ENCODE measurements at regions not wholly inside any gene's neighbourhood (a gene's known extent, or its start where the extent isn't known, plus 50 kb on each side); places are given as distances from the start of the nearest gene placed in this dataset.

GRCh38 chr9:126116351-126117157 is 210.1 kb upstream of the MVB12B start:
- intact Hi-C loops (cut with DNase I), result no loop called here
- DNase-seq (ENCODE audit: low spot score) (peak; percentile 14), ATAC-seq (no peak)

- no peak for DNase-seq (ENCODE audit: low spot score)
Measured at GRCh38 chr9:126117158-126117425, 209.5 kb upstream of the MVB12B start.

DNA sequence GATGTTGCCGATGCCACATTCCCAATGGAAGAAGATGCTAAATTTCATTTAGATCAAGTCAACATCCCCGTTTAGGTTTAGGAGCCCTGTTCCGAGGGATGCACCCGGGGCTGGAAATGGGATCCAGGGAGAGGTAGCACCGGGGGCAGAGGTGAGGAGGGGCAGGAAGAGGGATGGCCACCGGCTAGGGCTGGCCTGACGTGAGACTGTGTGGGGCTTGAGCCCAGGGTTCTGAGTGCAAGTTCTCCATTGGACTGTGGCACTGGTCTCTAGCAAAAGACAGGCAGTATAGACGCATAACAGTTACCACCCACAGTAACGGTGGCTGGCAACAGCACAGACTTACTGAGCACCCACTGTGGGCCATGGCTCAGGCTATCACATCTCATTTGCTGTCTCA is 209.0 kb upstream of the MVB12B start:
- DNase-seq (ENCODE audit: low spot score) (peak; percentile 28), ATAC-seq (no peak)
- intact Hi-C loops (cut with DNase I), result no loop called here

More at GRCh38 chr9:126117158-126117425, 209.5 kb upstream of the MVB12B start:
- intact Hi-C loops (cut with DNase I), result no loop called here
- ATAC-seq, result no peak

- ATAC-seq (no peak), DNase-seq (ENCODE audit: low spot score) (peak; percentile 3)
- intact Hi-C loops (cut with DNase I), result no loop called here
Measured at GRCh38 chr9:126119731-126120130, 206.9 kb upstream of the MVB12B start.

DNA sequence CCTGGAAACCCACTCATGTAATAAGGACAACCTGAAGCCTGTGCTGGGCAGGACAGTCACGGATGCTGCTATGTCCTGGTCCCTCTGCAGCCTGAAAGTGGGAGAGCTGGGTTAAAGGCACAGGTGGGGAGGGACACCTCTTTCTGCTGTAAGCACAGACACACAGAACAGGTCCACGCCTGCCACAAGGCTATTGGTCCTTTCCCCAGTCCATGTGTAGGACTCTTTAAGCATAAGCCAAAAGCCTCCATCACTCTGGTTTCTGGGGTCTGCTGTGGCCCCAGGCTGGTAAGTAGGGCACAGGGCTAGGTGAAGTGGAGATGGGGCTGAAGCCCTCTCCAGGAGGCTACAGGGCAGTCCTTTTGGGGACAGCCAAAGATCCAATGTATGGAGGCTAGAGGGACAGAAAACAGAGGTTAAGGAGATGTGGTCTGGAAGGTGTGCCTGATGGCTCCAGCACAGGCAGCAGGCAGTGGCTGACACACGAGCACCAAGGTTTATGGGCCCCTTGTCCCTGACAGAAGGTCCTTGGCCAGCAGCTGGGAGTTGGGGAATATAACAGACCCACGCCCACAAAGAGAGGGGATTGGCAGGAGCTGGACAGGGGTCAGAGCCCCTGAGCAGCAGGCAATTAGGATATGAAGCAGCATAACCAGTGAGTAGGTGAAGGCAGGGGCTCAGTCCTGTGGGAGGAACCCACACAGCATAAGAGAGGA is 203.6 kb upstream of the MVB12B start:
- DNase-seq (ENCODE audit: low spot score) (peak; percentile 19), ATAC-seq (no peak)
- intact Hi-C loops (cut with DNase I), result no loop called here

- DNase-seq (ENCODE audit: low spot score), result peak; percentile 9
- ATAC-seq, result no peak
- intact Hi-C loops (cut with DNase I), result no loop called here
Measured at GRCh38 chr9:126123927-126124326, 202.7 kb upstream of the MVB12B start.

DNA sequence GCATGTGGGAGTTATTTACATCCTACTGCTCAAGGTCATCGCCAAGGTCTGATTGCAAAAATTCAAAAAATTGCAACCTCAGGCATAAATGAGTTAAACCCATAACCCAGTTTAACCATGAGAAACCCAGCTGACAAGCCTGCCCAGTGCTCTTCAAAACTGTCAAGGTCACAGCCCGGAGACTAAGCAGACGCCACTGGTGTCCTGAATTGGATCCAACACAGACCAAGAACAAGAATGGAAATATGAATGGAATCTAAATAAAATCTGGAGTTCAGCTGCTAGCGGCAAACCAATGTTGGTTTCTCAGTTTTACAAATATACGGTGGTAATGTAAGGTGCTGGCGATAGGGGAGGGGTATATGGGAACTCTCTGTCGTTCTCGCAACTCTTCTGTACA is 201.5 kb upstream of the MVB12B start:
- intact Hi-C loops (cut with DNase I), result no loop called here
- no peak for ATAC-seq
- peak; percentile 10 for DNase-seq (ENCODE audit: low spot score)

GRCh38 chr9:126125577-126125976 is 201.1 kb upstream of the MVB12B start:
- intact Hi-C loops (cut with DNase I), result no loop called here
- ATAC-seq (no peak), DNase-seq (ENCODE audit: low spot score) (peak; percentile 52)

DNA sequence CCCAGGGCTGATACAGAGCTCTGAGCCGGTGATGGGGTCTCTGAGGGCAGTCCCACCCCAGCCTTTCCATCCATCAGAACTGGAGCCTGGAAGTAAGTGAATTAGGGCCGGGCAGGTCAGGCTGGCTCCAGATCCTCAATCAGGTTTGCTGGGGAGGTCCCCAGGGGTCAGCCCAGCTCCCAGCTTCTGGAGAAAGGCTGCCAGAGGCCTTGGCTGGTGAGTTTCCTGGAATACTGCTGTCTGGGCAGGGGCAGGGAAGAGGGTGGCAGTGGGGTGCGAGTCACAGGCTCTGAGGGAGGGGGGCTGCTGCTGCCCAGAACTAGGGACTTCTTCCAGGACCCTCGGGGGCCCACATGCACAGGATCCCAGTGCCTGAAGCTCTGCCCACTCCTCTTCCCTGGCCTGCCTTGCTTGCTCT is 200.6 kb upstream of the MVB12B start:
- DNase-seq (ENCODE audit: low spot score) (peak; percentile 27), ATAC-seq (no peak)
- intact Hi-C loops (cut with DNase I), result no loop called here

- DNase-seq (ENCODE audit: low spot score), result peak; percentile 27
- intact Hi-C loops (cut with DNase I), result no loop called here
Measured at GRCh38 chr9:126126807-126127206, 199.8 kb upstream of the MVB12B start.

GRCh38 chr9:126127591-126127990 is 199.0 kb upstream of the MVB12B start:
- DNase-seq (ENCODE audit: low spot score), result peak; percentile 22
- intact Hi-C loops (cut with DNase I), result no loop called here

More at GRCh38 chr9:126126807-126127206, 199.8 kb upstream of the MVB12B start:
- ATAC-seq, result no peak

DNA sequence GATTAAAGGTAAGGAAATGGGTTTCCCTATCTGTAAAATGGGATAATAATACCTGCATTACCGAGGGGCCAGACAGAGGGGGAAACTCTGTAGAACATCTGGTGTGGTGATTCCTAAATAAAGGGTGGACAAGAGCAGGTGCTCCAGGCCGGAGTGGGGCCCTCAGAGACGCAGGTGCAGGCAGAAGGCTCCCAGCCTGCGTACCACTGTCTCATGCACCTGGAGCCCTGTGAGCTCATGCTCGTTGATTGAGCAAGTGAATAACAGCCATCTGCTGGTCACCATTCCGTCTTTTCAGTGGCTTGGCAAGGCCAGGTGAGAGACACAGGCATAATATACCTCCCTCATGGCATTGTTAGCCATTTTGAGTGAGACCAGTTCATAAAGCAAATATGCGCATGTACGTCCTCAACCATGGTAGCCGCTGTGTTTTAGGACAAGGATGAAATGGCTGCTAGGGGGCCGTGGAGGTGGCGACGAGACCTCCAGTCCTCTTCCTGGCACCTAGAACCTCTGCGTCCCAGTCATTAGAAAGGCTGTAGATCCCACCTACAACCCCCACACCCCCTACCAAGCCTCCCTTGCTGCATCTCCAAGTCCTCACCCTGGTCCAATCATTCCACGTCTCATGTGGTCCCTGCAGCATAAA is 198.0 kb upstream of the MVB12B start:
- DNase-seq (ENCODE audit: low spot score) (peak; percentile 41), ATAC-seq (no peak)
- intact Hi-C loops (cut with DNase I), result no loop called here

More at GRCh38 chr9:126127591-126127990, 199.0 kb upstream of the MVB12B start:
- no peak for ATAC-seq

GRCh38 chr9:126131066-126132010 is 195.3 kb upstream of the MVB12B start:
- intact Hi-C loops (cut with DNase I), result no loop called here
- ATAC-seq (no peak), DNase-seq (ENCODE audit: low spot score) (peak; percentile 25)

- DNase-seq (ENCODE audit: low spot score) (no peak), ATAC-seq (no peak)
- intact Hi-C loops (cut with DNase I), result no loop called here
Measured at GRCh38 chr9:126132746-126133145, 193.9 kb upstream of the MVB12B start.

DNA sequence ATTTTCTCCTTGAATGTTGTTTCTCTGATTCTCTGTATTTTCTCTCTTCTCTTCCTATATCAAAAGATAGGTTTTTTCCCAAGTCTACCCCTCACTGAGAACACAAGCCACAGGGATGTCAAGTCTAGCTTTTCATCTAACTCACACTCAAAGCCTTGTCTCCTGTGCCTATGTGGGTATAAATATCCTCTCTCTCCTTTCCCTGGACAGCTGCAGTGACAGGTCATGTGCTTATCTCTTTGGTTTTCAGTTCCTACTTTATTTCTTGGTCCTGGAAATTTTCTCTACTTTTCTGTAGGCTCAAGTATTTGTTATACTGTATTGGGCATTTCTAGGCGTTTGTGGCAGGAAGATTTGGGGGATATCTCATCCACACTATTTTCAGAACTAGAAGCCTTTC is 182.4 kb upstream of the MVB12B start:
- ATAC-seq (no peak), DNase-seq (ENCODE audit: low spot score) (no peak)
- intact Hi-C loops (cut with DNase I), result no loop called here

DNA sequence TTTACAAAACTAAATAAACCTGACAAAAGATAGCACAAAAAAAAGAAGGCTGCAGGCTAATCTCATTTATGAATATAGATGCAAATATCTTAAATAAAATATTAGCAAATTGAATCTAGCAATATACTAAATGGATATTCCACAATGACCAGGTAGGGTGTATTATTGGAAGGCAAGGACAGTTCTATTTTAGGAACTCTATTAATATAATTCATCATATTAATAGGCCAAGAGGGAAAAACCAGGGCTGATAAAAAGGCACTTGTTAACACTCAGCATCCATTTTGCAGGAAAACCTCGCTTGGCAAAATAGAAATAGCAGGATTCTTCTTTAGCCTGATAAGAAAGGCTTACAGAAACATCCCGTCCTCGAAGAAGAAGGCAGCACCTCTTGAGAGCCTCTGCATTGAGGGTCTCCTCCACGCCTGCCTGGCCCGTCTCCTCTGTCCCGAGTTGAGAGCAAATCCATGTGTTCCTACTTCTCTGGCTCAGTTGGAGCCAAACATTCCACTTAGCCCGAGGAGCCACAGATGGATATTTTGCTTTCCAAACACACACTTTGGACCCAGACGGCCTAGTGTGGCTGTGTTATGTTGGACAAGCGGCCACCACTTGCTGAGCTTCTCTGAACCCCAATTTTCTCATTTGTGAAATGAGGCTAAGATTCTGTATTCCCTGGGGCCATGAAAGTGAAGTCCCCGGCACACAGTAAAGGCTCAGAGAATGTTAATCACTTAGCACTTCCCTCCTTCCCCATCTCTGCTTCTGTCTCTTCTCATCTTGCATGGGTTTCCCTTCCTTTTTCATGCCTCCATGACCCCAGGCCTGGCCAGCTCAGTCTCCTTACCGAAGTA is 181.8 kb upstream of the MVB12B start:
- DNase-seq (ENCODE audit: low spot score) (no peak), ATAC-seq (no peak)
- intact Hi-C loops (cut with DNase I), result no loop called here

GRCh38 chr9:126145887-126146253 is 180.8 kb upstream of the MVB12B start:
- intact Hi-C loops (cut with DNase I), result no loop called here
- DNase-seq (ENCODE audit: low spot score), result no peak
- no peak for ATAC-seq
